C4-2B (cell line): ENCODE measurements at regions not wholly inside any gene's neighbourhood (a gene's known extent, or its start where the extent isn't known, plus 50 kb on each side); places are given as distances from the start of the nearest gene placed in this dataset.

Experiments used
- CTCF ChIP-seq: fragments of 450-650 bp; conservative IDR thresholded peaks from 2 replicates; pipeline ENCODE4 v1.5.1; 2017; ENCODE audit warnings: mild to moderate bottlenecking
- ZFX ChIP-seq: fragments of 450-650 bp; IDR thresholded peaks from 2 replicates; pipeline ENCODE4 v1.6.1; 2017

- TF ChIP-seq CTCF (peak; percentile 39), ZFX (no peak)
Observed at GRCh38 chr4:22238742-22239141, 277.1 kb downstream of the ADGRA3 start.
